ENCODE measurements at regions not wholly inside any gene's neighbourhood (a gene's known extent, or its start where the extent isn't known, plus 50 kb on each side); places are given as distances from the start of the nearest gene placed in this dataset.

GRCh38 chr10:30238836-30239235 lies 110.2 kb downstream of the MTPAP start:
- Mint-ChIP-seq H3K36me3 (ENCODE audit: low read depth) (no peaks in the 10 kb centered on the region), H3K4me1 (ENCODE audit: low read depth) (peaks cover under 1% of the 10 kb centered on the region; the same call in 1 of the 2 replicates), H3K9me3 (no peaks in the 10 kb centered on the region), H3K4me3 (no peak overlapping the region), H3K27ac (no peak overlapping the region), H3K27me3 (ENCODE audit: insufficient read depth) (peaks cover 5% of the 10 kb centered on the region)
- TF ChIP-seq CTCF (IDR thresholded peaks at IDR 0.05) = no peak
- DNase-seq = no peak

GRCh38 chr10:30233186-30233959 lies 115.7 kb downstream of the MTPAP start:
- H3K9me3 Mint-ChIP-seq = no peaks in the 10 kb centered on the region
- H3K27ac Mint-ChIP-seq = peak overlapping the region; percentile 24
- H3K4me1 Mint-ChIP-seq (ENCODE audit: low read depth) = peaks cover 30% of the 10 kb centered on the region
- no peaks in the 10 kb centered on the region for H3K36me3 Mint-ChIP-seq (ENCODE audit: low read depth)
- H3K27me3 Mint-ChIP-seq (ENCODE audit: insufficient read depth) = peaks cover 10% of the 10 kb centered on the region
- no peak overlapping the region for H3K4me3 Mint-ChIP-seq
- TF ChIP-seq CTCF (IDR thresholded peaks at IDR 0.05) = no peak
- DNase-seq = peak; percentile 44

- H3K36me3 Mint-ChIP-seq (ENCODE audit: low read depth) = no peaks in the 10 kb centered on the region
Measured at GRCh38 chr10:30231709-30232108, 117.4 kb downstream of the MTPAP start.

GRCh38 chr10:30231071-30231652 lies 117.9 kb downstream of the MTPAP start:
- H3K36me3 Mint-ChIP-seq (ENCODE audit: low read depth) = no peaks in the 10 kb centered on the region
- peaks cover 37% of the 10 kb centered on the region for H3K4me1 Mint-ChIP-seq (ENCODE audit: low read depth)
- H3K27me3 Mint-ChIP-seq (ENCODE audit: insufficient read depth) = peaks cover 10% of the 10 kb centered on the region
- H3K9me3 Mint-ChIP-seq = no peaks in the 10 kb centered on the region
- no peak for TF ChIP-seq CTCF (IDR thresholded peaks at IDR 0.05)
- H3K4me3 Mint-ChIP-seq = no peak overlapping the region
- H3K27ac Mint-ChIP-seq = no peak overlapping the region
- no peak for DNase-seq

More at GRCh38 chr10:30231709-30232108, 117.4 kb downstream of the MTPAP start:
- Mint-ChIP-seq H3K27ac (no peak overlapping the region), H3K4me3 (no peak overlapping the region), H3K4me1 (ENCODE audit: low read depth) (peaks cover 37% of the 10 kb centered on the region), H3K27me3 (ENCODE audit: insufficient read depth) (peaks cover 10% of the 10 kb centered on the region), H3K9me3 (no peaks in the 10 kb centered on the region)
- DNase-seq = no peak
- TF ChIP-seq CTCF (IDR thresholded peaks at IDR 0.05) = no peak

- H3K4me1 Mint-ChIP-seq (ENCODE audit: low read depth) = peaks cover 37% of the 10 kb centered on the region
- no peaks in the 10 kb centered on the region for H3K9me3 Mint-ChIP-seq
- no peak for DNase-seq
- peaks cover 8% of the 10 kb centered on the region for H3K27me3 Mint-ChIP-seq (ENCODE audit: insufficient read depth)
- no peak overlapping the region for H3K4me3 Mint-ChIP-seq
- TF ChIP-seq CTCF (IDR thresholded peaks at IDR 0.05) = no peak
- no peak overlapping the region for H3K27ac Mint-ChIP-seq
- H3K36me3 Mint-ChIP-seq (ENCODE audit: low read depth) = no peaks in the 10 kb centered on the region
Measured at GRCh38 chr10:30229536-30229935, 119.5 kb downstream of the MTPAP start.
